PC-9 (cell line): ENCODE measurements at regions not wholly inside any gene's neighbourhood (a gene's known extent, or its start where the extent isn't known, plus 50 kb on each side); places are given as distances from the start of the nearest gene placed in this dataset.

Experiments
- BruUV-seq: library from RNA; stranded (reverse); fragments of 400-500 nt; replicated peaks from 2 replicates; lab custom pipeline; 2021; lab: Mats Ljungman, UMichigan
- CTCF ChIA-PET: fragments of 300-600 bp; sonication (Branson Sonifier 250); formaldehyde crosslinking; loops from one replicate; lab custom pipeline; 2022; ENCODE audit warnings: antibody characterized with exemption; lab: Charles Lee
- POLR2A ChIA-PET: fragments of 300-600 bp; sonication (Branson Sonifier 250); formaldehyde crosslinking; loops from one replicate; lab custom pipeline; 2022; ENCODE audit warnings: antibody characterized with exemption; ENCODE audit not compliant: unreplicated experiment; lab: Charles Lee
- DNase-seq, 2 experiments: peaks; one replicate each; pipeline versions ENCODE4 v3.0.0 to v3.0.0-alpha.2; 2015 to 2022; ENCODE audit warnings: mixed read lengths in 1 of 2
- H2AFZ ChIP-seq: fragments of 200-600 bp; sonication (generic); 2 replicates; pipeline ENCODE4 v1.8.1; 2017; ENCODE audit warnings: antibody characterized with exemption
- H3F3A ChIP-seq: fragments of 200-600 bp; sonication (generic); 2 replicates; pipeline ENCODE4 v1.8.1; 2017; ENCODE audit warnings: antibody characterized with exemption, mild to moderate bottlenecking, low read depth; ENCODE audit not compliant: insufficient read depth
- H3K27ac ChIP-seq: fragments of 200-600 bp; sonication (generic); 2 replicates; pipeline ENCODE4 v1.6.1; 2016; ENCODE audit warnings: mixed run types
- H3K27me3 ChIP-seq: fragments of 200-600 bp; sonication (generic); 2 replicates; pipeline ENCODE4 v1.6.1; 2016; ENCODE audit warnings: low read depth, mixed run types; ENCODE audit not compliant: insufficient read depth
- H3K36me3 ChIP-seq: fragments of 200-600 bp; sonication (generic); 2 replicates; pipeline ENCODE4 v1.6.1; 2016; ENCODE audit warnings: low read depth, mixed run types
- H3K4me1 ChIP-seq: fragments of 200-600 bp; sonication (generic); replicated peaks from 2 replicates; pipeline ENCODE4 v1.6.1; 2016; ENCODE audit warnings: mixed run types; ENCODE audit not compliant: insufficient read depth
- H3K4me2 ChIP-seq: fragments of 200-600 bp; sonication (generic); 2 replicates; pipeline ENCODE4 v1.6.1; 2017; ENCODE audit warnings: mixed run types
- H3K4me3 ChIP-seq: fragments of 200-600 bp; sonication (generic); 2 replicates; pipeline ENCODE4 v1.6.1; 2016; ENCODE audit warnings: mixed run types
- H3K79me2 ChIP-seq: fragments of 200-600 bp; sonication (generic); 2 replicates; pipeline ENCODE4 v1.6.1; 2017; ENCODE audit warnings: low read depth, mixed run types
- H3K9me2 ChIP-seq: fragments of 200-600 bp; sonication (generic); 2 replicates; pipeline ENCODE4 v1.8.1; 2017; ENCODE audit warnings: mild to moderate bottlenecking; ENCODE audit not compliant: insufficient read depth
- H3K9me3 ChIP-seq: fragments of 200-600 bp; sonication (generic); 2 replicates; pipeline ENCODE4 v1.8.1; 2016; ENCODE audit warnings: low read depth; ENCODE audit not compliant: insufficient read depth
- H4K20me1 ChIP-seq: fragments of 200-600 bp; sonication (generic); 2 replicates; pipeline ENCODE4 v1.8.1; 2017; ENCODE audit not compliant: insufficient read depth
- CTCF ChIP-seq: fragments of 200-600 bp; sonication (generic); conservative IDR thresholded peaks from 2 replicates; pipeline ENCODE4 v1.6.1; 2017; ENCODE audit warnings: mixed run types, antibody characterized with exemption, mild to moderate bottlenecking, moderate library complexity
- EZH2 ChIP-seq: fragments of 200-600 bp; sonication (generic); IDR thresholded peaks from 2 replicates; pipeline ENCODE4 v1.8.0; 2017; ENCODE audit warnings: antibody characterized with exemption, low read depth
- intact Hi-C: fragments of 100-400 bp; cut with micrococcal nuclease; formaldehyde crosslinking; loops from one replicate; pipeline ENCODE4 v1.10.0; 2022; ENCODE audit not compliant: unreplicated experiment

- H3K27me3 ChIP-seq: no peaks in the 10 kb centered on the region
- ChIA-PET POLR2A (no interaction called here), CTCF (no interaction called here)
- no peaks in the 10 kb centered on the region for H3K79me2 ChIP-seq
- H3K9me2 ChIP-seq: no peaks in the 10 kb centered on the region
- no peaks in the 10 kb centered on the region for H4K20me1 ChIP-seq
- H3K9me3 ChIP-seq: no peaks in the 10 kb centered on the region
- H3F3A ChIP-seq: no peaks in the 10 kb centered on the region; the same call in 1 of the 2 replicates
- no peak overlapping the region for H3K4me3 ChIP-seq
- TF ChIP-seq CTCF (no peak), EZH2 (no peak)
- no peak overlapping the region for H2AFZ ChIP-seq
- intact Hi-C loops: no loop called here
- no peak for DNase-seq
- H3K27ac ChIP-seq: no peak overlapping the region
- BruUV-seq: no TSS peak
- no peak overlapping the region for H3K4me2 ChIP-seq
- H3K4me1 ChIP-seq: no peaks in the 10 kb centered on the region
- H3K36me3 ChIP-seq: no peaks in the 10 kb centered on the region; the same call in 1 of the 2 replicates
These were observed 124.2 kb downstream of the BCL2L11 start for GRCh38 chr2:111244864-111245263.

GRCh38 chr2:111246620-111247061 lies 125.9 kb downstream of the BCL2L11 start:
- Histone ChIP-seq H3K9me3 (0 out of 2 replicates have a peak, but pooled peaks cover under 1% of the 10 kb centered on the region), H3K27ac (no peak overlapping the region), H3K4me2 (no peak overlapping the region), H3F3A (peaks cover 5% of the 10 kb centered on the region), H4K20me1 (no peaks in the 10 kb centered on the region), H2AFZ (no peak overlapping the region), H3K4me1 (no peaks in the 10 kb centered on the region), H3K4me3 (no peak overlapping the region), H3K9me2 (no peaks in the 10 kb centered on the region), H3K36me3 (no peaks in the 10 kb centered on the region; the same call in 1 of the 2 replicates), H3K79me2 (0 out of 2 replicates have a peak, but pooled peaks cover 3% of the 10 kb centered on the region), H3K27me3 (no peaks in the 10 kb centered on the region)
- CTCF ChIA-PET: no interaction called here
- intact Hi-C loops: no loop called here
- no peak for DNase-seq
- BruUV-seq: no TSS peak
- TF ChIP-seq CTCF (no peak), EZH2 (no peak)
- POLR2A ChIA-PET: no interaction called here

GRCh38 chr2:111247491-111247890 lies 126.8 kb downstream of the BCL2L11 start:
- no peak overlapping the region for H3K4me3 ChIP-seq
- ChIA-PET CTCF (no interaction called here), POLR2A (no interaction called here)
- no peak overlapping the region for H3K4me2 ChIP-seq
- peaks cover 10% of the 10 kb centered on the region for H3F3A ChIP-seq
- H3K4me1 ChIP-seq: no peaks in the 10 kb centered on the region
- H4K20me1 ChIP-seq: no peaks in the 10 kb centered on the region
- intact Hi-C loops: no loop called here
- H3K79me2 ChIP-seq: 0 out of 2 replicates have a peak, but pooled peaks cover 8% of the 10 kb centered on the region
- no peak overlapping the region for H3K27ac ChIP-seq
- H3K36me3 ChIP-seq: no peaks in the 10 kb centered on the region; the same call in none of the 2 replicates
- no peaks in the 10 kb centered on the region for H3K9me2 ChIP-seq
- no peak overlapping the region for H2AFZ ChIP-seq
- BruUV-seq: no TSS peak
- TF ChIP-seq CTCF (no peak), EZH2 (no peak)
- H3K9me3 ChIP-seq: 0 out of 2 replicates have a peak, but pooled peaks cover 8% of the 10 kb centered on the region
- H3K27me3 ChIP-seq: no peaks in the 10 kb centered on the region
- DNase-seq: no peak
